ENCODE measurements at regions not wholly inside any gene's neighbourhood (a gene's known extent, or its start where the extent isn't known, plus 50 kb on each side); places are given as distances from the start of the nearest gene placed in this dataset.
"Not testable (repeated sequence)": the region's sequence is repeated elsewhere in the genome, so short reads cannot be mapped to it uniquely, and the experiment has no call there.

DNA sequence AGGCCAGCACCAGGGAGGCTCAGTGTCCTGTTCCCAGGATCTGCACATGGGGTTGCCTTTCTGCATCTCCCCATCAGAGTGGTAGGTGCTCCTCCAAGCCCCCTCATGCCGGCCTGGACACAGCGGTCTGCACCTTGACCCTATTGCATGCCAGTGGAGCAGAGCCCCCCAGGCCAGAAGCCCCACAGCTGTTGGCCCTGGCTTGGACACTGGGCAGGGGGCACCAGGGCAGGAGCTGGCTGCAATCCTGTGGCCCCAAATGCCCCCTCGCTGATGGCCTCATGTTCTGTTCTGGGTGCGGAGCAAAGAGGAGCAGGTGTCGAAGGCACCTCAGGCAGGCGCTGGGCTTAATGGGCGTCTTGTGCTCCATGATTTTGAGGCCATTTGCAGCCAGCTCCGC is 62.7 kb downstream of the CCDC74A start:
- Histone ChIP-seq H3K9me3 (ENCODE audit: control insufficient read depth in 4 of 4, low read length in 3 of 4) (peaks cover 0 to 2% (median 0%) of the 10 kb centered on the region in 4 donors), H3K4me3 (ENCODE audit: low read depth in 1 of 3, low read length in 3 of 3) (no peak overlapping the region), H3K27ac (ENCODE audit: low read depth in 1 of 2, low read length in 2 of 2) (no peak overlapping the region), H3K9ac (ENCODE audit: low read depth in 1 of 2, low read length in 2 of 2) (no peak overlapping the region), H3K36me3 (ENCODE audit: control insufficient read depth in 4 of 4, insufficient read depth in 3 of 4, low read depth in 1 of 4, low read length in 3 of 4) (no peaks in the 10 kb centered on the region), H3K27me3 (ENCODE audit: control insufficient read depth in 4 of 4, insufficient read depth in 4 of 4, low read length in 3 of 4) (no peaks in the 10 kb centered on the region), H3K4me1 (ENCODE audit: control insufficient read depth in 4 of 4, insufficient read depth in 4 of 4, low read length in 3 of 4) (no peaks in the 10 kb centered on the region)
- 91% methylated on average over 8 of the region's 8 CpGs for WGBS
- DNase-seq (ENCODE audit: low spot score) = no peak
- TF ChIP-seq EGR1 (IDR thresholded peaks at IDR 0.05; ENCODE audit: low read depth in 2 of 2) = no peak
- no peak for TF ChIP-seq HNF4A (conservative IDR thresholded peaks at IDR 0.05)
- TF ChIP-seq JUND (IDR thresholded peaks at IDR 0.05) = no peak
- no peak for TF ChIP-seq CTCF (IDR thresholded peaks at IDR 0.05; ENCODE audit: low read depth, low read length, missing input control)
- TF ChIP-seq REST (IDR thresholded peaks at IDR 0.05) = no peak
- TF ChIP-seq FOXA2 (IDR thresholded peaks at IDR 0.05) = no peak
- TF ChIP-seq YY1 (IDR thresholded peaks at IDR 0.05) = no peak
- no peak for TF ChIP-seq RXRA (IDR thresholded peaks at IDR 0.05)
- TF ChIP-seq, protein P1, sequence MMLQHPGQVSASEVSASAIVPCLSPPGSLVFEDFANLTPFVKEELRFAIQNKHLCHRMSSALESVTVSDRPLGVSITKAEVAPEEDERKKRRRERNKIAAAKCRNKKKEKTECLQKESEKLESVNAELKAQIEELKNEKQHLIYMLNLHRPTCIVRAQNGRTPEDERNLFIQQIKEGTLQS (IDR thresholded peaks at IDR 0.05) = no peak
- TF ChIP-seq NR2F2 (IDR thresholded peaks at IDR 0.05) = no peak
- TF ChIP-seq TAF1 (conservative IDR thresholded peaks at IDR 0.05) = no peak
- no peak for TF ChIP-seq SP1 (IDR thresholded peaks at IDR 0.05)

- H3K9ac ChIP-seq (ENCODE audit: low read depth in 1 of 2, low read length in 2 of 2) = no peak overlapping the region
- H3K27me3 ChIP-seq (ENCODE audit: control insufficient read depth in 4 of 4, insufficient read depth in 4 of 4, low read length in 3 of 4) = no peaks in the 10 kb centered on the region
- no peaks in the 10 kb centered on the region for H3K36me3 ChIP-seq (ENCODE audit: control insufficient read depth in 4 of 4, insufficient read depth in 3 of 4, low read depth in 1 of 4, low read length in 3 of 4)
- H3K4me3 ChIP-seq (ENCODE audit: low read depth in 1 of 3, low read length in 3 of 3) = no peak overlapping the region
- H3K4me1 ChIP-seq (ENCODE audit: control insufficient read depth in 4 of 4, insufficient read depth in 4 of 4, low read length in 3 of 4) = no peaks in the 10 kb centered on the region
- no peak for TF ChIP-seq EGR1 (IDR thresholded peaks at IDR 0.05; ENCODE audit: low read depth in 2 of 2)
- no peak for TF ChIP-seq TAF1 (conservative IDR thresholded peaks at IDR 0.05)
- TF ChIP-seq SP1 (IDR thresholded peaks at IDR 0.05) = no peak
- TF ChIP-seq, protein P2, sequence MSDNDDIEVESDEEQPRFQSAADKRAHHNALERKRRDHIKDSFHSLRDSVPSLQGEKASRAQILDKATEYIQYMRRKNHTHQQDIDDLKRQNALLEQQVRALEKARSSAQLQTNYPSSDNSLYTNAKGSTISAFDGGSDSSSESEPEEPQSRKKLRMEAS (IDR thresholded peaks at IDR 0.05) = no peak
- no peak for TF ChIP-seq JUND (IDR thresholded peaks at IDR 0.05)
- TF ChIP-seq ZBTB33 (IDR thresholded peaks at IDR 0.05) = no peak
- TF ChIP-seq CTCF (IDR thresholded peaks at IDR 0.05; ENCODE audit: low read depth, low read length, missing input control) = no peak
- TF ChIP-seq FOXA2 (IDR thresholded peaks at IDR 0.05) = no peak
- no peak for TF ChIP-seq NR2F2 (IDR thresholded peaks at IDR 0.05)
- no peak for TF ChIP-seq RXRA (IDR thresholded peaks at IDR 0.05)
- TF ChIP-seq HNF4G (IDR thresholded peaks at IDR 0.05) = no peak
- no peak for TF ChIP-seq HNF4A (conservative IDR thresholded peaks at IDR 0.05)
- TF ChIP-seq RAD21 (IDR thresholded peaks at IDR 0.05) = no peak
- TF ChIP-seq, protein P1 (IDR thresholded peaks at IDR 0.05) = no peak
- H3K27ac ChIP-seq (ENCODE audit: low read depth in 1 of 2, low read length in 2 of 2) = no peak overlapping the region
- peaks cover 0 to 2% (median 0%) of the 10 kb centered on the region in 4 donors for H3K9me3 ChIP-seq (ENCODE audit: control insufficient read depth in 4 of 4, low read length in 3 of 4)
- WGBS = 86% methylated on average over 39 of the region's 39 CpGs
- no peak for DNase-seq (ENCODE audit: low spot score)
These were observed 63.2 kb downstream of the CCDC74A start for GRCh38 chr2:131590896-131591295.

DNA sequence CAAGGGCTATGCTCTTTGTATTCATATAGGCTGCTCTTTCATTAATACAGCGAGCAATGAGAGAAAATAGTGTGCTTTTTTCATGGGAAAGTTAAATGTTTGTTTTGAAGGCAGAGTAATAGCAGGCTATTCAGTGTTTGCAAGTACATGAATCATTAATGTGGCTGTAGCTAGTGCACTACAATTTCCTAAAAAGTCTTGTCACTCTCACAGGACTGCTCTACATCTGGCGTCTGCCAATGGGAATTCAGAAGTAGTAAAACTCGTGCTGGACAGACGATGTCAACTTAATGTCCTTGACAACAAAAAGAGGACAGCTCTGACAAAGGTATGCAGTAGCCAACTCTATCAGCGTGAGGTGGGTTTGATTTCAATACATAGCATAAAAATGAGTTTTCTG is 68.9 kb downstream of the CCDC74A start:
- H3K9me3 ChIP-seq (ENCODE audit: control insufficient read depth in 4 of 4, low read length in 3 of 4); H3K9ac ChIP-seq (ENCODE audit: low read depth in 1 of 2, low read length in 2 of 2); H3K27me3 ChIP-seq (ENCODE audit: control insufficient read depth in 4 of 4, insufficient read depth in 4 of 4, low read length in 3 of 4); H3K4me3 ChIP-seq (ENCODE audit: low read depth in 1 of 3, low read length in 3 of 3); H3K27ac ChIP-seq (ENCODE audit: low read depth in 1 of 2, low read length in 2 of 2); H3K4me1 ChIP-seq (ENCODE audit: control insufficient read depth in 4 of 4, insufficient read depth in 4 of 4, low read length in 3 of 4); H3K36me3 ChIP-seq (ENCODE audit: control insufficient read depth in 4 of 4, insufficient read depth in 3 of 4, low read depth in 1 of 4, low read length in 3 of 4); DNase-seq (ENCODE audit: low spot score): not testable (repeated sequence)
- 50% methylated on average over 5 of the region's 5 CpGs for WGBS

Data from liver (tissue), 8 donors.